ENCODE measurements at regions not wholly inside any gene's neighbourhood (a gene's known extent, or its start where the extent isn't known, plus 50 kb on each side); places are given as distances from the start of the nearest gene placed in this dataset.

- Histone ChIP-seq H3K27ac (no peak overlapping the region), H3K27me3 (replicated peaks; ENCODE audit: insufficient read depth) (no peaks in the 10 kb centered on the region), H3K9me3 (no peaks in the 10 kb centered on the region), H3K4me3 (no peak overlapping the region), H3K36me3 (no peaks in the 10 kb centered on the region), H3K4me1 (replicated peaks) (no peaks in the 10 kb centered on the region)
- intact Hi-C loops (cut with DNase I): no loop called here
- 52% methylated on average over 1 of the region's 1 CpG for WGBS
- no peak for DNase-seq (ENCODE audit: low spot score)
- TF ChIP-seq, protein P1, sequence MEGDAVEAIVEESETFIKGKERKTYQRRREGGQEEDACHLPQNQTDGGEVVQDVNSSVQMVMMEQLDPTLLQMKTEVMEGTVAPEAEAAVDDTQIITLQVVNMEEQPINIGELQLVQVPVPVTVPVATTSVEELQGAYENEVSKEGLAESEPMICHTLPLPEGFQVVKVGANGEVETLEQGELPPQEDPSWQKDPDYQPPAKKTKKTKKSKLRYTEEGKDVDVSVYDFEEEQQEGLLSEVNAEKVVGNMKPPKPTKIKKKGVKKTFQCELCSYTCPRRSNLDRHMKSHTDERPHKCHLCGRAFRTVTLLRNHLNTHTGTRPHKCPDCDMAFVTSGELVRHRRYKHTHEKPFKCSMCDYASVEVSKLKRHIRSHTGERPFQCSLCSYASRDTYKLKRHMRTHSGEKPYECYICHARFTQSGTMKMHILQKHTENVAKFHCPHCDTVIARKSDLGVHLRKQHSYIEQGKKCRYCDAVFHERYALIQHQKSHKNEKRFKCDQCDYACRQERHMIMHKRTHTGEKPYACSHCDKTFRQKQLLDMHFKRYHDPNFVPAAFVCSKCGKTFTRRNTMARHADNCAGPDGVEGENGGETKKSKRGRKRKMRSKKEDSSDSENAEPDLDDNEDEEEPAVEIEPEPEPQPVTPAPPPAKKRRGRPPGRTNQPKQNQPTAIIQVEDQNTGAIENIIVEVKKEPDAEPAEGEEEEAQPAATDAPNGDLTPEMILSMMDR (IDR thresholded peaks at IDR 0.05): no peak
- TF ChIP-seq POLR2A (IDR thresholded peaks at IDR 0.05) (no peak), POLR2AphosphoS5 (IDR thresholded peaks at IDR 0.05) (no peak)
Observed at GRCh38 chr14:97582022-97582421, 784.8 kb downstream of the VRK1 start.

- TF ChIP-seq POLR2AphosphoS5 (IDR thresholded peaks at IDR 0.05) (no peak), POLR2A (IDR thresholded peaks at IDR 0.05) (no peak)
- TF ChIP-seq, protein P1 (IDR thresholded peaks at IDR 0.05): no peak
- no peaks in the 10 kb centered on the region for H3K36me3 ChIP-seq
- no peak for DNase-seq (ENCODE audit: low spot score)
- WGBS: 50% methylated on average over 2 of the region's 2 CpGs
- no peak overlapping the region for H3K4me3 ChIP-seq
- no peaks in the 10 kb centered on the region for H3K9me3 ChIP-seq
- H3K4me1 ChIP-seq (replicated peaks): no peaks in the 10 kb centered on the region
- no peaks in the 10 kb centered on the region for H3K27me3 ChIP-seq (replicated peaks; ENCODE audit: insufficient read depth)
- intact Hi-C loops (cut with DNase I): no loop called here
- no peak overlapping the region for H3K27ac ChIP-seq
Observed at GRCh38 chr14:97584528-97584927, 787.3 kb downstream of the VRK1 start.

- Histone ChIP-seq H3K4me1 (replicated peaks) (no peaks in the 10 kb centered on the region), H3K27ac (no peak overlapping the region), H3K27me3 (replicated peaks; ENCODE audit: insufficient read depth) (no peaks in the 10 kb centered on the region), H3K36me3 (no peaks in the 10 kb centered on the region), H3K4me3 (no peak overlapping the region), H3K9me3 (no peaks in the 10 kb centered on the region)
- TF ChIP-seq POLR2AphosphoS5 (IDR thresholded peaks at IDR 0.05) (no peak), POLR2A (IDR thresholded peaks at IDR 0.05) (no peak)
- TF ChIP-seq, protein P1 (IDR thresholded peaks at IDR 0.05): no peak
- intact Hi-C loops (cut with DNase I): no loop called here
- 73% methylated on average over 5 of the region's 5 CpGs for WGBS
- DNase-seq (ENCODE audit: low spot score): no peak
Observed at GRCh38 chr14:97592341-97592980, 795.3 kb downstream of the VRK1 start.

GRCh38 chr14:97594306-97594705 is 797.1 kb downstream of the VRK1 start:
- Histone ChIP-seq H3K4me3 (no peak overlapping the region), H3K9me3 (no peaks in the 10 kb centered on the region), H3K27me3 (replicated peaks; ENCODE audit: insufficient read depth) (no peaks in the 10 kb centered on the region), H3K4me1 (replicated peaks) (no peaks in the 10 kb centered on the region), H3K27ac (no peak overlapping the region), H3K36me3 (no peaks in the 10 kb centered on the region)
- DNase-seq (ENCODE audit: low spot score): no peak
- intact Hi-C loops (cut with DNase I): no loop called here
- TF ChIP-seq, protein P1 (IDR thresholded peaks at IDR 0.05): no peak
- TF ChIP-seq POLR2A (IDR thresholded peaks at IDR 0.05) (no peak), POLR2AphosphoS5 (IDR thresholded peaks at IDR 0.05) (no peak)
- WGBS: 83% methylated on average over 1 of the region's 1 CpG

DNA sequence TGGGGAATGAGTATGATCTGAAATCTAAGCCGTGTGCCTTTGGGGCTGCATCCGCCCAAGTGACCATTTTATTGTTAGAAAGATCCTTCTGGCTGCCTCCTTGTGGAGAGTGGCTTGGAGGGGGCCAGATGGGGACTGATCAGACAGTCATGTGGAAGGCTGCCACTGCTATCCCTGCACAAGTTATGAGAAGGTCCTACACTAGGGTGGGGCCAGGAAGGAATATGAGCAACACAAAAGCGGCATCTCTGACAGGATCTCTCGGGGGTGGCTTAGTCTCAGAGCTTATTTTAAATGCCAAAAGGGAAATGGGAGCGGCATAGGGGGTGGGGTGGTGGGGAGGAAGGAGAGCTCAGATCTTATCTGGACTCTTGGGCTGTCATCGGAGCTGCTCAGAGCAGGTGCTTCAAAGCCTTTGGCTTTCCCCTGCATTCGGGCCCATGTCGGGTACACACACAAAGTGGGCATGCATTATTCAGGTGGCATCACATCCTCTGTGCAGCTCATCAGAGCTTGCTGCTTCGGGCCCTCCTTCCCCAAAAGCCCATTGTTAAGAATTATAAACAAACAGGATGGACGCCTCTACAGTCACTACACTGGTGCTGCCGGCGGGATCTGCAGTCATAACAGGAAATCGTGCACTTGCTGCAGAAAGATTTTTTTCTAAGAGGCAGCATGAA is 805.4 kb downstream of the VRK1 start:
- Histone ChIP-seq H3K27ac (no peak overlapping the region), H3K27me3 (replicated peaks; ENCODE audit: insufficient read depth) (no peaks in the 10 kb centered on the region), H3K4me1 (replicated peaks) (no peaks in the 10 kb centered on the region), H3K4me3 (no peak overlapping the region), H3K9me3 (no peaks in the 10 kb centered on the region), H3K36me3 (no peaks in the 10 kb centered on the region)
- intact Hi-C loops (cut with DNase I): no loop called here
- WGBS: 31% methylated on average over 13 of the region's 13 CpGs
- DNase-seq (ENCODE audit: low spot score): no peak
- TF ChIP-seq, protein P1 (IDR thresholded peaks at IDR 0.05): no peak
- TF ChIP-seq POLR2AphosphoS5 (IDR thresholded peaks at IDR 0.05) (no peak), POLR2A (IDR thresholded peaks at IDR 0.05) (no peak)

All from prostate gland (tissue), 2 donors.